Lung microvascular endothelial cell (primary cell): ENCODE measurements at regions not wholly inside any gene's neighbourhood (a gene's known extent, or its start where the extent isn't known, plus 50 kb on each side); places are given as distances from the start of the nearest gene placed in this dataset.

Experiments
- DNase-seq, 2 donors: peaks; one replicate each; pipeline versions ENCODE4 v3.0.0 to v3.0.0-alpha.2; 2010; ENCODE audit warnings: low read depth in 2 of 2

- DNase-seq = no peak
Observed at GRCh38 chr16:13393816-13394215, 492.4 kb downstream of the SHISA9 start.

GRCh38 chr16:13394488-13394887 is 493.1 kb downstream of the SHISA9 start:
- no peak for DNase-seq

- DNase-seq = no peak
Observed at GRCh38 chr16:13397126-13397525, 495.7 kb downstream of the SHISA9 start.

GRCh38 chr16:13401641-13402040 is 500.2 kb downstream of the SHISA9 start:
- no peak for DNase-seq

- no peak for DNase-seq
Observed at GRCh38 chr16:13402601-13403000, 501.2 kb downstream of the SHISA9 start.

GRCh38 chr16:13403326-13403725 is 501.9 kb downstream of the SHISA9 start:
- DNase-seq = no peak

GRCh38 chr16:13414154-13414553 is 505.8 kb upstream of the ERCC4 start:
- no peak for DNase-seq

GRCh38 chr16:13419589-13419988 is 500.4 kb upstream of the ERCC4 start:
- no peak for DNase-seq

- DNase-seq = no peak
Observed at GRCh38 chr16:13421726-13422125, 498.2 kb upstream of the ERCC4 start.

- DNase-seq = no peak
Observed at GRCh38 chr16:13425836-13426235, 494.1 kb upstream of the ERCC4 start.

GRCh38 chr16:13426269-13426668 is 493.7 kb upstream of the ERCC4 start:
- DNase-seq = no peak

- no peak for DNase-seq
Observed at GRCh38 chr16:13426736-13427135, 493.2 kb upstream of the ERCC4 start.

- no peak for DNase-seq
Observed at GRCh38 chr16:13427943-13428342, 492.0 kb upstream of the ERCC4 start.

- no peak for DNase-seq
Observed at GRCh38 chr16:13429416-13429815, 490.5 kb upstream of the ERCC4 start.

- no peak for DNase-seq
Observed at GRCh38 chr16:13435415-13435814, 484.5 kb upstream of the ERCC4 start.

- no peak for DNase-seq
Observed at GRCh38 chr16:13435873-13436474, 484.0 kb upstream of the ERCC4 start.

GRCh38 chr16:13436641-13437412 is 483.1 kb upstream of the ERCC4 start:
- DNase-seq = no peak

GRCh38 chr16:13437413-13437795 is 482.6 kb upstream of the ERCC4 start:
- DNase-seq = no peak

GRCh38 chr16:13438064-13438463 is 481.9 kb upstream of the ERCC4 start:
- DNase-seq = no peak

- no peak for DNase-seq
Observed at GRCh38 chr16:13439766-13440165, 480.2 kb upstream of the ERCC4 start.

- DNase-seq = no peak
Observed at GRCh38 chr16:13441675-13442074, 478.3 kb upstream of the ERCC4 start.

GRCh38 chr16:13448346-13448745 is 471.6 kb upstream of the ERCC4 start:
- no peak for DNase-seq

GRCh38 chr16:13453325-13453724 is 466.6 kb upstream of the ERCC4 start:
- peak; percentile 21 to 24 for DNase-seq
